Heart left ventricle (tissue), 16 donors: ENCODE measurements at regions not wholly inside any gene's neighbourhood (a gene's known extent, or its start where the extent isn't known, plus 50 kb on each side); places are given as distances from the start of the nearest gene placed in this dataset.

Experiments
- ATAC-seq, 4 donors: fragments of 200-7000 bp; cut with Tn5 transposase; one replicate each; pipeline ENCODE4 v1.9.1; 2020 to 2022; ENCODE audit warnings: moderate library complexity in 4 of 4, mild to moderate bottlenecking in 3 of 4, moderate number of reproducible peaks in 1 of 4
- DNase-seq, 5 donors: peaks; one replicate each; pipeline ENCODE4 v3.0.0-alpha.2; 2020
- H3K27ac ChIP-seq, 12 donors: fragments of 200-600 bp; sonication (generic) in 4 of 12; one replicate each; pipeline versions ENCODE4 v1.5.0 to v1.8.0; 2016 to 2022; ENCODE audit warnings: mild to moderate bottlenecking in 2 of 12
- H3K27me3 ChIP-seq, 9 donors: fragments of 200-600 bp; sonication (generic) in 2 of 9; one replicate each; pipeline versions ENCODE4 v1.5.1 to v1.8.0; 2016 to 2022; ENCODE audit warnings: mild to moderate bottlenecking in 3 of 9
- H3K36me3 ChIP-seq, 9 donors: fragments of 200-600 bp; sonication (generic) in 2 of 9; one replicate each; pipeline versions ENCODE4 v1.5.0 to v1.8.0; 2018 to 2022; ENCODE audit warnings: mild to moderate bottlenecking in 2 of 9
- H3K4me1 ChIP-seq, 12 donors: fragments of 200-600 bp; sonication (generic) in 4 of 12; one replicate each; pipeline versions ENCODE4 v1.5.0 to v1.8.0; 2016 to 2022; ENCODE audit warnings: mild to moderate bottlenecking in 3 of 12
- H3K4me3 ChIP-seq, 12 donors: fragments of 200-600 bp; sonication (generic) in 4 of 12; one replicate each; pipeline versions ENCODE4 v1.5.0 to v1.8.0; 2017 to 2022; ENCODE audit warnings: mild to moderate bottlenecking in 9 of 12, moderate library complexity in 4 of 12
- H3K9me3 ChIP-seq, 12 donors: fragments of 200-600 bp; sonication (generic) in 4 of 12; one replicate each; pipeline versions ENCODE4 v1.5.0 to v1.8.0; 2016 to 2022; ENCODE audit warnings: mild to moderate bottlenecking in 1 of 12
- CTCF ChIP-seq, 12 donors: fragments of 200-600 bp; sonication (generic) in 4 of 12; IDR thresholded peaks; one replicate each; pipeline versions ENCODE4 v1.5.0 to v1.8.0; 2018 to 2022; ENCODE audit warnings: antibody characterized with exemption in 12 of 12, mild to moderate bottlenecking in 5 of 12
- POLR2A ChIP-seq, 2 donors: fragments of 450-650 bp; IDR thresholded peaks; one replicate each; pipeline ENCODE4 v1.6.1; 2017; ENCODE audit warnings: antibody characterized with exemption in 2 of 2, mild to moderate bottlenecking in 2 of 2, moderate library complexity in 2 of 2
- WGBS, 4 donors: extraction: QIAGEN DNeasy Blood & Tissue Kit in 2 of 4; methylation state at CpG; one replicate each; pipeline versions ENCODE4 v1.1.5 to v1.1.7; 2013 to 2018; 5-methylcytosine and 5-hydroxymethylcytosine counted together
- intact Hi-C, 10 donors: fragments of 100-400 bp; cut with DNase I; formaldehyde crosslinking; loops; one replicate each; pipeline versions ENCODE4 v1.11.1 to v1.14.2; 2022
- donor health status: ischemic (EF 13 %, LVEDD 7.1; RV severe dilation, severe dysfunction).
- donor health status: healthy with polysubstance abuse.
- donor health status: DM: no; HTN: yes; CAD: no.
- donor health status: DM: no; HTN: no; CAD: no.
- donor health status: ischemic (EF 25% LVEDD 6.9; RV normal size, moderate dysfunction).
- donor health status: ischemic (EF 25% LVEDD 5.7; RV mildly dilated, moderate dysfunction).
- donor health status: healthy.
- donor health status: DM: yes; HTN: yes; CAD: no.
- donor health status: ischemic (EF 35%, LVEDD 5.7; RV mildly dilated, moderate dysfunction).
- donor health status: nonischemic (EF 11% LVEDD 7.7; RV severe dilation, severe dysfunction).
- donor health status: DM: yes; HTN: yes; CAD: no.
- donor health status: PGD.
- donor health status: ischemic (EF 29% LVEDD 5.4; RV normal size, mild dysfunction).
- donor health status: nonischemic (EF 23%, LVEDD 6.1; RV moderate dilation, normal function).

- ATAC-seq (no peak), DNase-seq (no peak)
- TF ChIP-seq POLR2A (IDR thresholded peaks at IDR 0.05): no peak
- Histone ChIP-seq H3K4me3 (no peak overlapping the region), H3K27ac (no peak overlapping the region), H3K36me3 (no peaks in the 10 kb centered on the region), H3K9me3 (no peaks in the 10 kb centered on the region), H3K4me1 (no peaks in the 10 kb centered on the region), H3K27me3 (no peaks in the 10 kb centered on the region)
- intact Hi-C loops: no loop called here
- WGBS, 4 donors: 76 to 82% (median 78%) methylated on average over 4 of the region's 4 CpGs
Measured at GRCh38 chr12:29082522-29082921, 66.6 kb upstream of the FAR2 start.

GRCh38 chr12:29086325-29087271 is 62.5 kb upstream of the FAR2 start:
- TF ChIP-seq POLR2A (IDR thresholded peaks at IDR 0.05): no peak
- no peak for TF ChIP-seq CTCF (IDR thresholded peaks at IDR 0.05)
- Histone ChIP-seq H3K27me3 (no peaks in the 10 kb centered on the region), H3K27ac (no peak overlapping the region), H3K36me3 (no peaks in the 10 kb centered on the region), H3K4me3 (no peak overlapping the region), H3K9me3 (peaks cover 0 to 11% (median 0%) of the 10 kb centered on the region in 12 donors), H3K4me1 (no peaks in the 10 kb centered on the region)
- DNase-seq: no peak
- WGBS, 4 donors: 32 to 42% (median 41%) methylated on average over 5 to 9 of the region's 9 CpGs
- ATAC-seq: no peak
- intact Hi-C loops: loop anchor here in 3 of 10 donors (5.0 kb wide), 1 partner anchor 231 kb away; no protein-coding TSS in a partner anchor

GRCh38 chr12:29088611-29089219 is 60.4 kb upstream of the FAR2 start:
- intact Hi-C loops: loop anchor here in 3 of 10 donors (5.0 kb wide), 1 partner anchor 229 kb away; no protein-coding TSS in a partner anchor
- ATAC-seq: no peak

More at GRCh38 chr12:29088611-29089219, 60.4 kb upstream of the FAR2 start:
- no peak overlapping the region for H3K27ac ChIP-seq
- TF ChIP-seq POLR2A (IDR thresholded peaks at IDR 0.05) (no peak), CTCF (IDR thresholded peaks at IDR 0.05) (peak in 9 of 12 donors; percentile 22 to 44 (median 41))
- no peaks in the 10 kb centered on the region for H3K36me3 ChIP-seq
- peaks cover 0 to 17% (median 4%) of the 10 kb centered on the region in 12 donors for H3K9me3 ChIP-seq
- H3K4me3 ChIP-seq: no peak overlapping the region
- no peak for DNase-seq
- H3K4me1 ChIP-seq: no peaks in the 10 kb centered on the region
- H3K27me3 ChIP-seq: no peaks in the 10 kb centered on the region
